NCI-H1436 (cell line): ENCODE measurements at regions not wholly inside any gene's neighbourhood (a gene's known extent, or its start where the extent isn't known, plus 50 kb on each side); places are given as distances from the start of the nearest gene placed in this dataset.
"Not testable (repeated sequence)": the region's sequence is repeated elsewhere in the genome, so short reads cannot be mapped to it uniquely, and the experiment has no call there.

Experiments used
- DNase-seq: peaks from one replicate; lab custom pipeline; 2025; lab: John Stamatoyannopoulos, UW

DNA sequence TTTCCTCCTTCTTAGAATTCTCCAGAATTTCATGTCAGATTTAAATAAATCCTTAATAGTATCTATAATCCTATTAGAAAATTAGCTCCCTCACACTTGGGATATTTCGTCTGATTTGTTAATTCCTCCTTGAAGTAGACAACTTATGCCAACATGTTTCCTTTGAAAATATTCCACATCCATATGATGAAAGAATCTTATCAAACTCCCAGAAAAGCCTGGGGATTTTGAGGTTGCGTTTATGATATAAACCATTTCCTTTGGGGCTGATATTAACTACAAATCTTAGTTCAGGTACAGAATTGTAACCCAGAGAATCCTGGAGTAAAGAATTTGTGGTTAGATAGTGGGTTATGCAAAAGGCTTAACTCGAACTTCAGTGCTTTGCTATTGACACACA lies 2373.8 kb upstream of the ACO1 start:
- DNase-seq: no peak

DNA sequence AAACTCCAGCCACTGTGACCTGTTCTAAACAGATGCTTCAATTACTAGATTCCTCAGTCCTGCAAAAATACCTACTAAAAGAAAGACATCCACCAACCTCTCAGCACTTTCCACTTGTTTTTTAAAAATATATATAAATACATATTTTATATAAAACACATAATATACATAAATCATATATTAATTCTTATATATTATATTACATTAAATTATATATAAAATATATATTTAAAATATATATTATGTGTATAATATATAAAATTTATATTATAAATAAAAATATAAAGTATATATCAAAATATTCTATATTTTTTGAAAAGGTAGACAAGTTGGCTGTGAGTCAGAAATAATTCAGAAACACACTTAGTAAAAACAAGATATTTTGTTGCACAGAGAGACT lies 2371.8 kb upstream of the ACO1 start:
- no peak for DNase-seq

DNA sequence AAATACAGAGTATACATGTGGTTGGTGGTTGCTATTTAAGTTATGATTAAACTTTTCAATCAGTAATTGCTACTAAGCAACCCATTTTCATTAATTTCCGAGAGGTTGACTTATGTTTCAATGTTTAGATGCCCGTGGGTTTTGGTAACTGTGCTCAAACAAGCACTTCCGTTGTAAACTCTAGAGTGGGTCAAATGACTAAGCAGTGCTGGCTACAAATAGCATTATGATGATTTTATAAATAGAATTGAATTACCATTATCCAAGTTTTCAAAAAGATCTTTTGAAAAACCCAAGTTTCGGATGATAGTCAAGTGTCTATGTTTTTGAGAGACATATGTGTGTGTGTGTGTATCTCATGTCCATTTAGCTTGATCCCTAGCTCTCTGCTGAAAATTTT lies 2369.4 kb upstream of the ACO1 start:
- DNase-seq: no peak

DNA sequence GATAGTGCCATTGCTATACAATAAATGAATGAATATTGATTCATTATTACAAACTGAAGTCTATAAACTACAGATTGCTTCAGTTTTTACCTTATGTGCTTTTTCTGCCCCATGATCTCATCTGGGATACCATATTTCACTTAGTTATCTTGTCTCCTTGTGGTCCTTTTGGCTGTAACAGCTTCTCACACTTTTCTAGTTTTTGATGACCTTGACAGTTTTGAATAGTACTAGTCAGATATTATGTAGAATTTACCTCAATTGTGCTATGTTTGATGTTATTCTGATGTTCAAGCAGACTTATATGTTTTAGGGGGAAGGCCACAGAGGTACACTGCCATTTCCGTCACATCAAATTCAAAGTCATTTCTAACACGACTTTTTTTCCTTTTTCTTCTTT lies 2364.3 kb upstream of the ACO1 start:
- DNase-seq: no peak

DNA sequence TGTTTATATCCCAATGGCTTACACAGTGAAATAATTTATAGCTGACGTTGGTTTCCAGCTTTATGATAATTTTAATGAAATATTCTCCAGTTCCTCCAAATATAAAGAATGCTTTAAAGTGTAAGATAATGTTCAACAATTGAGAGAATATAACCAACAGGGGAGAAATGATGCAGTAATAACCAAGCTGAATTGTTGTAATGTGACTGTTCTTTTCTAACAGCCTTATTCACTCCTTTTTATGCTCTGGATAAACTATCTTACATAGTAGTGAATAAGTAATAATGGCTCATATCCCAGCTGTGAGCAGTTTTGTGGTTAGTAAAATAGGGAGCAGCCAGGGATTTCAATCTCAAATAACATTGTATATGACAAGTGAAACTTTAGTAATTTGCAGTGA lies 2348.7 kb upstream of the ACO1 start:
- DNase-seq: no peak

DNA sequence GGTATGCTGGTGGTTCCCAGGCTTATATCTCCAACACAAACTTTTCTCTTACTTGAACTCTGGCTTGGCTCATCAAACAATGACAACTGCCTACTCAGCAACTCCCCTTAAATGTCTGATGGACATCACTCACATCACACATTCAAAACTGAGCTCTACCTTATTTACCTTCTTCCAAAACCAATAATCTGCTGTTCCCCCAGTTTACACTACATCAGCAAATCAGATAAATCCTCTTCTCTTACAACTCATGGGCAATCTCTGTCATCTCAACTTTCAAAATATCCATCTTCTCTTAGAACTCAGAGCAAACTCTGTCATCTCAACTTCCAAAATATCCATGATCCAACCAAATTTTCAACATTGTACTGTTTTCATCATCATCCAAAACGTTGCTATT lies 2347.9 kb upstream of the ACO1 start:
- DNase-seq: no peak

DNA sequence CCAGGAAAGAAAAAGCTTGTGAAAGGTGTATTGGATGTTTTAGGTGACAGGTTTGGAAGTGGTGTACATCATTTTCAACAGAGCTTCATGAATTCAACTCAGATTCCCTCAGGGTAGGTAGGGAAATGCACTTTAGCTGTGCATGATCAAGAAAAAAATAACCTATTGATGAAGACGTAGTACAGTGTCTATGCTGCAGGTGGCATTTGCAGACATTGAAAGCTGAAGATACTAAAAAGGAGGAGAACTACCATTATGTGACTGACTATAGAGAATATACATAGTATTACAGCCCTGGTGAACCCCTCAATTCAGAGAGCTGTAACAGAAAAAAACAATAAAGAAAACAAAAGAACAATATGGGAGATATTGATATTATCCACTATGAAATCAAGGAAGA lies 2344.7 kb upstream of the ACO1 start:
- DNase-seq: no peak

DNA sequence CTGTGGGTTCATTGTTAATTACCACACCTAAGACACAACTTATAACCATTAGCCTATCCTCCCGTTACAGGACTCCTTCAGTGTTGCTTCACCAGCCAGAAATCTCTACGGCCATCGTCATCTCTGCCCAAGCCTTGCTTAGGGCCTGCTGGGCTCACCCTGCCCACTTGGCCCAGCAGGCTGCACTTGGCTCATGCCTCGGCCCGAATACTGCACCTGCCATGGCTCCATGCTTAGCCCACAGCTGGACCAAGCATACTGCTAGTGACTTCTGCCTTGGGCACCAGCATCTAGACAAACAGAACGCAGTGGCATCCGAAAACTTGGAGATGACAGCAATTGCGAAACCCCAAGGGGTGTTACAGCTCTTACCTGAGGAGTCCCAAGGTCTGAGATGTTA lies 2336.0 kb upstream of the ACO1 start:
- no peak for DNase-seq

DNA sequence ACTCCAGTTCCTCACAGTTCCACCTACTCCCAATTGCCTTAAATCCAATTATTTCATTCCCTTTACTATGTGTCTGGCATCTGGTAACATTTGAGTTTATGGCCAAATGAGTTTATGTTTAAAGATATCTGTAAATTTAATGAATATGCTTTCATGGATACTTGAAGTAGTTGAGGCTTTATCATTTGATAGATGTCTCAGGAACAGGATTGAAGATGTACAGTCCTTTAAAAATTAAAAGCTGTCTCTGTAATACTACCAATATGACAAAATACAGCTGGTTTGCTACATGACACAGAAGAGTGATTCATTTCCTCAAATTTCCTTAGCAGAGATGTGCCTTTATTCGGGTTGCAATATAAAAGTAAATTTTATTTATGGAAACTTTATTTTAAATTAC lies 2326.0 kb upstream of the ACO1 start:
- DNase-seq: no peak

DNA sequence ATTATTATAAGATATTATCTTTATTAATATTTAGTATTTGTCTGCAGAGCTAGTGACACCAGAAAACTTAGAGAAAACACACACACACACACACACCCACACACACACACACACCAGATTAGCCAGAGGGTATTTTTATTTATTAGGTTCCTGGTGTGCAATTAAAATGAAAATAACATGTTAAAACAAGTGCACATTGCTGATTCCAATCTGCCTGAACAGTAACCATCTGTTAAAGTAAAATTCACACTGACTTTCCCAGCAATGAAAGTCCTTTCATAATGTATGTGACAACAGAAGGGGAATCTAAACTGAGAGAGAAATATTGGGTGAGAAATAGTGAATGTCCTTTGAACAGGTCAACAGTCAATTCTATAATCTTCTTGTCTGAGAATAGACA lies 2323.5 kb upstream of the ACO1 start:
- no peak for DNase-seq

DNA sequence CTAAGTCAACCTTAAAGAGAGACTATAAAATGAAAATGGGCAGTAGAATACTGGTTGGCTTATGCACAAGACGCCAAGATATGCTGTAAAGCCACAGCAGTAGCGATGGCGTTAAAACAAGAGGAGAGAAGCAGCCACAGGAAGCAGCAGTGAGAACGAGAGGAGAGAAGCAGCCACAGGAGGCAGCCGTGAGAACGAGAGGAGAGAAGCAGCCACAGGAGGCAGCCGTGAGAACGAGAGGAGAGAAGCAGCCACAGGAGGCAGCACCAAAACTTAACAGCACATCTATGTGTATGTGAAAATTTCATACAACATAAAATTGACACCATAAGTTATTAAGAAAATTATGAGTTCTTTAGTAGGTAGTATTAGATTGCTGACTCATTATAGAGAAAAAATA lies 2318.6 kb upstream of the ACO1 start:
- DNase-seq: no peak

DNA sequence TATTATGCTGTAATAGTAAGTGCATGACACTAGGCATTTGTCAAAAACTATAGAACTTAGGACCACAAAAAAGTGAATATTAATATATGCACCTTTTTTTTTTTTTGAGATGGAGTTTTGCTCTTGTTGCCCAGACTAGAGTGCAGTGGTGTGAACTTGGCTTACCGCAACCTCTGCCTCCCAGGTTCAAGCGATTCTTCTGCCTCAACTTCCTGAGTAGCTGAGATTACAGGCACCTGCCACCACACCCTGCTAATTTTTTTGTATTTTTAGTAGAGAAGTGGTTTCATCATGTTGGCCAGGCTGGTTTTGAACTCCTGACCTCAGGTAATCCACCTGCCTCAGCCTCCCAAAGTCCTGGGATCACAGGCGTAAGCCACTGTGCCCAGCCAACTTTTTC lies 2315.2 kb upstream of the ACO1 start:
- not testable (repeated sequence) for DNase-seq

DNA sequence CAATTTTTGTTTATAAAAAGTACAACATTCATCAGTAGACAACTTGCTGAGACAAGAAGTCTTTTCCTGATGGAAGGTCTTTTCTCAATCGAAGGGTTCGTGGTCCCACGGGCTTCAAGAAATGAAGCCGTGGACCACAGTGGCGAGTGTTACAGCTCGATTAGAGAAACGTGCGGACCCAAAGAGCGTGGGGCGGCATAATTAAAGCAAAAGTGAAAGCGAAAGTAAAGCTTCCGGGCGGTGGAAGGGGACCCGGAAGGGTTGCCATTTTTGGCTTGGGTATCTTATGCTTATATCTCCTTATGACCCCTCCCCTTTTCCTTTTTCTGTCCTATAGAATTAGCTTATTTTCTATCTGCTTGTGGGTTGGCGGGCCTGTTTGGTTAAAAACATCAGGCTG lies 2309.4 kb upstream of the ACO1 start:
- DNase-seq: no peak

DNA sequence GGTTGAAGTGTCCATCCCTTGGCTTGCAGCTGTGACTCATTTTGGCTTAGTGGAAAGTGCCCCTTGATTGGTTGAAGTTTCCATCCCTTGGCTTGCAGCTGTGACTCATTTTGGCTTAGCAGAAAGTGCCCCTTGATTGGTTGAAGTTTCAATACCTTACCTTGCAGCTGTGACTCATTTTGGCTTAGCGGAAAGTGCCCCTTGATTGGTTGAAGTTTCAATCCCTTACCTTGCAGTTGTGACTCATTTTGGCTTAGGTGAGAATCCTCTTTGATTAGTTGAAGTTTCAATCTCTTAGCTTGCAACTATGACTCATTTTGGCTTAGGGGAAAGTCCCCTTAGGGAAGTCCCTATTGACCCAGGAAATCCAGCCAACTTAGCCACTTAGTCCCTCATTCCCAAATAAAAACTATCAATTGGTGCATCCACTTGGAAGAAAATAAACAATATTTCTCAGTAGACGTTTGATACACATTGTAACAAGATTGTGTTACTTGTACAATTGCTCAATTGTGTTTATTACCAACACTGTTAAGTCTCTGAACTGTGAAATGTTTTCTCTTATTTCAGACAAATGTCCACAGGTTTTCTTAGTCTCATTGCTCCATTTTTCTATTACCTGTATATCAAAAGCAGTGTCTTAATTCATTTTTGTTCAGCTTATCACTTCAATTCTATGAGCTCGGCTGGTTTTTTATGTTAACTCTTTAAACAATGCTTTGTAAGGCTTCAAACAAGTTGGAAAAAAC lies 2308.8 kb upstream of the ACO1 start:
- no peak for DNase-seq

DNA sequence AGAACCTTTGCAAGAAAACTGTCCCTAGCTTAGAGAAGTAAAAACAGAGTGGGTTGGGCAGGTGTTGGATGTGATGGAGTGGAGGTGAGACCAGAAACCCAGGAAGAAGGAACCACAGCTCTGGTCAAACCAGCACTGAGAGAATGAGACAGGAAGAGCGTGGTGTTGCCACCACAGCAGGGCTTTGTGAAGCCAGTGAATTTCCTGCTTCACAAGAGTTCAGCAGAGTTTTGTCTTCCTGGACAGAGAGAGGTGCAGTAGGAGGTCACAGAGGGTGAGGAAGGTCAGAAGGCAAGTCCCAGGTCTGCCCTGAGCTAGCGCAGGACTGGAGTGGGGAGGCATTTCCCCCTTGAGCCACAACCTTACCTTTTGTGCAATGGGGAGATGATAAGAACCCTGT lies 2306.2 kb upstream of the ACO1 start:
- DNase-seq: no peak

DNA sequence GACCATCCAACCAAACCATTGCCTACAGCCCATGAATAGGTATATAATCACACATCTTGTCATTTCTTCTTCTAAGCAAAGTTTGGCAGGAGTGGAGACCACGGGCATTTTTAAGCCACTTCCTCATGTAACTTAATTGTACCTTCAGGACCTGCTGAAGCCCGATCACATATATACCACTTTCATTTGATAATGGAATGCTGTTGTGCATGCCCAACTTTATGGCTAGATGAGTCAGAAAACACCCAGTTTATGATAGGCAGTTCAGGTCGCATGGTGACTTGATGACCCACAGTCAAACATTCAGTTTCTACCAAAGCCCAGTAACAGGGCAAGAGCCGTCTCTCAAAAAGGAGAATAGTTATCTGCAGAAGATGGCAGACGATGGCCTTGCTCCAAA lies 2295.0 kb upstream of the ACO1 start:
- DNase-seq: no peak

DNA sequence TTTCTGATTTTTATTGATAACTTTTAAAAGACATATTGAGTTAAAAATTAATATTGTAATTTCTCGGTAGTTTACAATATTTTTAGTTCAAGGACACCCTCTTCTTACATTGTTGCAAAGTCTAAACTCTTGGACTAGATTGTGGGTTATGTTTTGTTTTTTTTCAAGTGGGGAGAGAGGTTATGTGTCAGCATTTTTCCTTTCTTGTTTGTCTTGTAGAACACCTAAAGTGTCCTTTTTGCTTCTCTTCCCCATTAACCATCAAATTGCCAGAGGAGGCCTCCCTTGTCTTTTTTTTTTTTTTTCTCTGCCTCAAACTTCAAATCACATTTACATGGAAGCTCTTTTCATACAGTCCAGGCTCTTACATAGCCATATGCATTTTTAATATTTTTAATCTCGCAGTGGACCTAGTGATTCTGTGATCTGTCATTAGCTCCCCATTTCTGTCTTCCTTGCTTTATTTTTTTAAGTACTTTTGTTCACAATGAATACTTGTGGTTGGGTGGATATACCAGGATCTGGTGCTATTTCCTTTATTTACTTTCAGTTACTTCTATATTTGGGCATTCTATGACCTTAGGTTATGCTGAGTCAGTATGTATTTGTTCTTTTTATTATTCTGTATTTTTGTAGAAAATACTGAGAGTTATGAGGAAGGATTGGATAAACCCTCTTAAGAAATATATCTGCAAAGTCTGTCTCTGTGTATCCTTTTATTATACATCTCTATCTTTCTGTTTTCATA lies 2280.6 kb upstream of the ACO1 start:
- DNase-seq: no peak

DNA sequence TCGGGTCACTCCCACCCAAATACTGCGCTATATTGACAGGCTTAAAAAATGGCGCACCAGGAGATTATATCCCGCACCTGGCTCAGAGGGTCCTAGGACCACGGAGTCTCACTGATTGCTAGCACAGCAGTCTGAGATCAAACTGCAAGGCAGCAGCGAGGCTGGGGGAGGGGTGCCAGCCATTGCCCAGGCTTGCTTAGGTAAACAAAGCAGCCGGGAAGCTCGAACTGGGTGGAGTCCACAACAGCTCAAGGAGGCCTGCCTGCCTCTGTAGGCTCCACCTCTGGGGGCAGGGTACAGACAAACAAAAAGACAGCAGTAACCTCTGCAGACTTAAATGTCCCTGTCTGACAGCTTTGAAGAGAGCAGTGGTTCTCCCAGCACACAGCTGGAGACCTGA lies 2277.3 kb upstream of the ACO1 start:
- DNase-seq: not testable (repeated sequence)

DNA sequence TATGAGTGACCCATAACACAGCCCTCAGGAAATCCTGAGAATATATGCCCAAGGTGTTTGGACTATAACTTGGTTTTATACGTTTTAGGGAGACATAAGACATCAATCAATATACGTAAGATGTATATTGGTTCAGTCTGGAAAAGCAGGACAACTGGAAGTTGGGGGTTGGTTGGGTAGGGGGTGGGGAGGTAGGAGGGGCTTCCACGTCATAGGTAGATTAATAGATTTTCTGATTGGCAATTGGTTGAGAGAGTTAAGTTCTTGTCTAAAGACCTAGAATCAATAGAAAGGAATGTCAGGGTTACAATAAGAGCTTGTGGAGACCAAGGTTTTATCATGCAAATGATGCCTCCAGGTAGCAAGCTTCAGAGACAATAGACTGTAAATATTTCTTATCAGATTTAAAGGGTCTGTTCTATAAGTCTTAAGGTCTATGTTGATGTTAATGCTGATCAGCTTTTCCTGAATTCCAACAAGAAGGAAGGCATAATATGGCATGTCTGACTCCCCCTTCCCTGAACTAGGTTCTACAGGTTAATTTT lies 2267.7 kb upstream of the ACO1 start:
- DNase-seq: no peak

DNA sequence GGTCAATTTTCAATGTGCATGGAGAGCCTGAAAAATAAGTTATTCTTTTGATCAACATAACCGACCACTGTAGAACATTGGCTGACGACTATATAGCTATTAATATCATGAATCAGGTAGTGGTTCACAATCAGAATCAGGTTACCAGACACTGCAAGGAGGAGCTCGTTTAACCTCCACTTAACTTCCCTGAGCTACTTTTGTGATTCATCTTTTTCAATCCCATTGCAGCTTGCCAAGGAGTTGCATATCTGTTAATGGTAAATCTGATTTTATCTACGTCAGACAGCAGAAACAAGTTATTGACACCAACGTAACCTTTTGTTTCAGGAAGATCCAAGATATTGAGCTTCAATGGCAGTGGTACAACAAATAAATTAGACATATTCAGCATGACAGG lies 2263.8 kb upstream of the ACO1 start:
- DNase-seq: no peak

DNA sequence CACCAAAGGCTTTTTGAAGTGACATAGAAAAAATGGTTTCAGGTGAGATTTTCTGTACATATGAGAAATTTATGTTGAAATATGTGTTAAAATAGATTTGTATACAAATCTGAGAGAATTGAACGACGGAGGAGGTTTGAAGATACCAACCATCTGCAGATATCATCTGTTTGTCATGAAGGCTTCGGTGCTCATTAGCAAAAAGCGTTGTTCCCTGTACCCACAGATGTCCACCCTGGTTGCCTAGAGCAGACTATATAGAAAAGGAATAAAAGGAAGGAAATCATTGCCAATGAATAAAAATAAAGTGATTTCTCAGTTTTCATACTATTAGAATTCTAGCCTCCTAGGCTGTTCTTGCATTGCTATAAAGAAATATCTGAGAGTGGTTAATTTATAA lies 2262.8 kb upstream of the ACO1 start:
- DNase-seq: no peak

DNA sequence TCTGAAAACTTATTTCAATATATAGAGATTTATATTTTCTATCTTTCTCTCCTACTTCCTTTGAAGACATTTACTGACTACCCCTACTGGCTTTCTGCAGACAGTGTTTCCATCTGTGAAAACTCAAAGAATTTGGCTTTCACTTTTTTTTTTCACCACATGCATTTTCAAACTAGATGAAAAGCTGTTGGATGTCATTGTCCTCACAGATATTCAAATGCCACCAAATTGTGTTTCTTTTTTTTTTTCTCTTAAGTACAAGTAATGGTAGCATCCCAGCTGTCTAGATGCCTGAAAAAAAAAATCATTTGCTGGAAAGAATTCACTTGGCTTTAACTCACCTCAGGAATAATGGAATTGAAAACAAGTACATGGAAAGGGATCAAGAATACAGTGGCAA lies 2258.6 kb upstream of the ACO1 start:
- no peak for DNase-seq

DNA sequence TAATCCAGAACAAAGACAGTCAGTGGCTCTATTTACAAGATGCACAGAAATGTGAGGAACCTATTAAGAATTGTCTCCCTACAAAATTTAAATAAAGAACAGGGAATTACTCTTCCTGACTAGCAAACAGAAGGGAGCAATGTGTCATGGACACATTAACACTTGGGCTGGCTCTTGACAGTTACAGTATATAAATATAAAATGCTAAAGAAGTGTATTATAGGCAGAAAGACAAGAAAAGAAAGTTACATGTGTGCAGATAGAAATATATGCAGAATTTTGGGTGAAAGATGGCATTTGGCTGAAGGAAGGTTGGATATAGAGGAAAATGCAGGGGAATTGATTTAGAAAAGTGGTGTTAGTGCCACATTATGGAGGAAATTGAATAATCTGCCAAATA lies 2257.1 kb upstream of the ACO1 start:
- DNase-seq: no peak

DNA sequence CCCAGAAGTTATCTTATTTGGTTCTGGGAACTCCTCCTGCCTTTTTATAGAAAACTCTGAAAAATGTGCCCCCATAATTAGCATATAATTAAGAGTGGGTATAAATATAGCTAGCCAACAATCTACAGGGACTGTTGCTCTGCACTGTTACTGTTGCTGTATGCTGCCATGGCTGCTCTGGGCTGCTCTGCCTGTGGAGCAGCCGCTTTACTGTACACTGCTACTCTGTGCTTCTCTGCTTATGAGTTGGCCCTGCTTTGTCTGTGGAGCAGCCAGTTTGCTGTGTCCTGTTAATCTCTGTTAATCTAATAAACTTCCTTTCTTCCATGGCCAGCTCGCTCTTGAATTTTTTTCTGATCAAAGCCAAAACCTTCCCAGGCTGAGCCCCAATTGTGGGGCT lies 2244.0 kb upstream of the ACO1 start:
- DNase-seq: no peak
